ENCODE measurements at regions not wholly inside any gene's neighbourhood (a gene's known extent, or its start where the extent isn't known, plus 50 kb on each side); places are given as distances from the start of the nearest gene placed in this dataset.

DNA sequence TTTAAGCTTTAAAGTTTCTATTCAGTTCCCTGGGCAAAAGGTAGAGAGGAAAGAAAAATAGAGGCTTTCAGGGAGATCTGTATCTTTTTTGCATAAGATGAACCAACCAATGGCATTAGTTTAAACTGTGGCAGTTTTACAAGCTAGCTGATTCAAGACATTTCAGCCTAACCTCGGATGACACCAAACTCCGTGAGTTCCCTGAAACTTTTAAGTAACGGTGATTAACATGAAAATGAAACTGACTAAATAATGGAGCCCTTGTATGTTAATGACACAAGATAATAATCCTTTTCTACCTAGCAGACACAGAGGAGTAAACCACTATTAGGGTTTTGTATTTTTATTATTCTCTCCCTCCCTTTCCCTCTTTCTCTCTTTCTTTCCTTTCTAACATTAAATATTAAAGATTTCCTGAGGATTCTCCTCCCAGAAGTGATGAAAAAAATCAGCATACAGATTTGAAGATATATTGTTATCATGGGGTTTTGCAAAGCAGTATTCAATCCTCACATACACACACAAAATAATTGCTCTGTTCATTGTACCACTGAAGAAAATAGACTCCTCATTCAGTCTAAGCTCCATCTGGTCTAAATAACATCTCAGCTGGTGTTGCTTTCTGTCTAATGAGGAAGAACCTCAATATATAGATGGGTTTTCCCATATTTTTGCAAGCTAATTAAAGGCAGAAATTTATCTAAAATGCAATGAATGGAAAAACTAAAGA is 483.8 kb downstream of the NOVA1 start:
- no peaks in the 10 kb centered on the region for H3K36me3 Mint-ChIP-seq
- H3K4me1 Mint-ChIP-seq (ENCODE audit: unreplicated experiment) = peaks cover 11% of the 10 kb centered on the region
- no peaks in the 10 kb centered on the region for H3K27me3 Mint-ChIP-seq
- DNase-seq (ENCODE audit: extremely low spot score, unreplicated experiment) = no peak
- no peak overlapping the region for H3K27ac Mint-ChIP-seq
- H3K4me3 Mint-ChIP-seq = no peak overlapping the region
- TF ChIP-seq, protein P1, sequence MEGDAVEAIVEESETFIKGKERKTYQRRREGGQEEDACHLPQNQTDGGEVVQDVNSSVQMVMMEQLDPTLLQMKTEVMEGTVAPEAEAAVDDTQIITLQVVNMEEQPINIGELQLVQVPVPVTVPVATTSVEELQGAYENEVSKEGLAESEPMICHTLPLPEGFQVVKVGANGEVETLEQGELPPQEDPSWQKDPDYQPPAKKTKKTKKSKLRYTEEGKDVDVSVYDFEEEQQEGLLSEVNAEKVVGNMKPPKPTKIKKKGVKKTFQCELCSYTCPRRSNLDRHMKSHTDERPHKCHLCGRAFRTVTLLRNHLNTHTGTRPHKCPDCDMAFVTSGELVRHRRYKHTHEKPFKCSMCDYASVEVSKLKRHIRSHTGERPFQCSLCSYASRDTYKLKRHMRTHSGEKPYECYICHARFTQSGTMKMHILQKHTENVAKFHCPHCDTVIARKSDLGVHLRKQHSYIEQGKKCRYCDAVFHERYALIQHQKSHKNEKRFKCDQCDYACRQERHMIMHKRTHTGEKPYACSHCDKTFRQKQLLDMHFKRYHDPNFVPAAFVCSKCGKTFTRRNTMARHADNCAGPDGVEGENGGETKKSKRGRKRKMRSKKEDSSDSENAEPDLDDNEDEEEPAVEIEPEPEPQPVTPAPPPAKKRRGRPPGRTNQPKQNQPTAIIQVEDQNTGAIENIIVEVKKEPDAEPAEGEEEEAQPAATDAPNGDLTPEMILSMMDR (conservative IDR thresholded peaks at IDR 0.05) = no peak
- no peaks in the 10 kb centered on the region for H3K9me3 Mint-ChIP-seq

DNA sequence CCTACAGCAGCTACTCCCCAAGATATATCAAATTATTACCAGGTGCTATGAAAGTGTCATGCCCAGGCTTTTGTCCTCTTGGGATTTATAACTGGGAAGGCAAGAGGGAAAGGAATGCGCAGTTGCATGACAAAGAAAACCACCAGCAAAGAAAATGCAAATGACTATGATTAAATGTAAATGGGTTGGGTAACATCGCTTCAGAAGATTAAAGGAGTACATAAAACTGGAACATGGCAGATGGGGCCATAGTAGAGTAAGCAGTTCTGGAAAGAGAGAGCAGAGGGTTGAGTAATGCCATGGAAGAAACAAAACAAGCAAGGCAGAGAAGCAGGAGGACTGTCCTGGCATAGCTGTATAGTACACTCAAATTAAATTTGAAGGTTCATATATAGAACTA is 493.1 kb downstream of the NOVA1 start:
- Mint-ChIP-seq H3K4me1 (ENCODE audit: unreplicated experiment) (peaks cover 15% of the 10 kb centered on the region), H3K27me3 (no peaks in the 10 kb centered on the region), H3K36me3 (no peaks in the 10 kb centered on the region), H3K4me3 (no peak overlapping the region), H3K27ac (no peak overlapping the region), H3K9me3 (peaks cover 13% of the 10 kb centered on the region)
- TF ChIP-seq, protein P1 (conservative IDR thresholded peaks at IDR 0.05) = no peak
- DNase-seq (ENCODE audit: extremely low spot score, unreplicated experiment) = no peak

DNA sequence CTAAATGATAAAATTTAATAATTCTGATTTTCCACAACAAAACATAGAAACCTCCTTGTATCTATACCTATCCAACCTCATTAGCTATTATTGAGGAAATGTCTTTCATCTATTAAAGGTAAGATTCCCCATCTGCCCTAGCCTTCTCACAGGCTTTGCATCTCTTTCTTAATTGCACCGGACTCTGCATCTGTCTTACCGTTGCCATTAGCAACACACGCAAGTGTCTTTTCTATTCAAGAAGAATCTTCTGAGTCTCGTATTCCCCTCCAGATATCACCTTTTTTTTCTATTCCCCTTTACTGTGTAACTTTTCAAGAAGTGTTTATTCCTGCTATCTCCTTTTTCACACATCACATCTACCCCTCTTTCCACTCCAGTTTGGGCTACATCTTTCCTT is 500.0 kb downstream of the NOVA1 start:
- TF ChIP-seq, protein P1 (conservative IDR thresholded peaks at IDR 0.05) = no peak
- no peak overlapping the region for H3K27ac Mint-ChIP-seq

GRCh38 chr14:26088275-26088674 is 509.6 kb downstream of the NOVA1 start:
- no peak overlapping the region for H3K4me3 Mint-ChIP-seq
- no peak for DNase-seq (ENCODE audit: extremely low spot score, unreplicated experiment)
- H3K27me3 Mint-ChIP-seq = no peaks in the 10 kb centered on the region
- peaks cover 4% of the 10 kb centered on the region for H3K9me3 Mint-ChIP-seq
- H3K27ac Mint-ChIP-seq = no peak overlapping the region
- TF ChIP-seq, protein P1 (conservative IDR thresholded peaks at IDR 0.05) = no peak
- H3K4me1 Mint-ChIP-seq (ENCODE audit: unreplicated experiment) = peaks cover 16% of the 10 kb centered on the region
- H3K36me3 Mint-ChIP-seq = peaks cover 4% of the 10 kb centered on the region

More for the DNA sequence above, 500.0 kb downstream of the NOVA1 start:
- no peak for DNase-seq (ENCODE audit: extremely low spot score, unreplicated experiment)
- H3K27me3 Mint-ChIP-seq = no peaks in the 10 kb centered on the region
- peaks cover 16% of the 10 kb centered on the region for H3K4me1 Mint-ChIP-seq (ENCODE audit: unreplicated experiment)
- H3K36me3 Mint-ChIP-seq = no peaks in the 10 kb centered on the region
- no peak overlapping the region for H3K4me3 Mint-ChIP-seq
- peaks cover 5% of the 10 kb centered on the region for H3K9me3 Mint-ChIP-seq

GRCh38 chr14:26081043-26081442 is 516.8 kb downstream of the NOVA1 start:
- Mint-ChIP-seq H3K27ac (no peak overlapping the region), H3K27me3 (no peaks in the 10 kb centered on the region), H3K4me3 (no peak overlapping the region), H3K36me3 (peaks cover 4% of the 10 kb centered on the region), H3K9me3 (peaks cover 4% of the 10 kb centered on the region), H3K4me1 (ENCODE audit: unreplicated experiment) (peaks cover 16% of the 10 kb centered on the region)
- DNase-seq (ENCODE audit: extremely low spot score, unreplicated experiment) = no peak
- TF ChIP-seq, protein P1 (conservative IDR thresholded peaks at IDR 0.05) = no peak

Data from type B pancreatic cell (in vitro differentiated cells).